Mucosa of rectum (tissue), 2 donors: ENCODE measurements at regions not wholly inside any gene's neighbourhood (a gene's known extent, or its start where the extent isn't known, plus 50 kb on each side); places are given as distances from the start of the nearest gene placed in this dataset.

Source experiments
- H3K27ac ChIP-seq, 2 donors: one replicate each; pipeline ENCODE4 v1.7.0; 2013; ENCODE audit warnings: inconsistent platforms in 2 of 2, low read depth in 2 of 2, low read length in 2 of 2
- H3K27me3 ChIP-seq, 2 donors: one replicate each; pipeline ENCODE4 v1.7.0; 2013; ENCODE audit warnings: low read length in 2 of 2; ENCODE audit not compliant: control insufficient read depth in 2 of 2, insufficient read depth in 2 of 2
- H3K36me3 ChIP-seq, 2 donors: one replicate each; pipeline ENCODE4 v1.7.0; 2013; ENCODE audit warnings: low read length in 2 of 2; ENCODE audit not compliant: control insufficient read depth in 2 of 2, insufficient read depth in 2 of 2
- H3K4me1 ChIP-seq, 2 donors: one replicate each; pipeline ENCODE4 v1.7.0; 2013; ENCODE audit warnings: low read length in 2 of 2, mild to moderate bottlenecking in 1 of 2; ENCODE audit not compliant: control insufficient read depth in 2 of 2, insufficient read depth in 2 of 2
- H3K4me3 ChIP-seq, 2 donors: one replicate each; pipeline ENCODE4 v1.7.0; 2013; ENCODE audit warnings: low read length in 2 of 2
- H3K9ac ChIP-seq, 2 donors: one replicate each; pipeline ENCODE4 v1.7.0; 2013; ENCODE audit warnings: low read length in 2 of 2, low read depth in 1 of 2, mild to moderate bottlenecking in 1 of 2
- H3K9me3 ChIP-seq, 2 donors: one replicate each; pipeline ENCODE4 v1.7.0; 2013; ENCODE audit warnings: low read length in 2 of 2; ENCODE audit not compliant: control insufficient read depth in 2 of 2
- donor health status: healthy.
- donor health status: Normal muscosa, but diverticular disease.

- H3K9ac ChIP-seq = no peak overlapping the region
- H3K4me3 ChIP-seq = no peak overlapping the region
- H3K4me1 ChIP-seq = no peaks in the 10 kb centered on the region
- H3K9me3 ChIP-seq = no peaks in the 10 kb centered on the region
- H3K27me3 ChIP-seq = no peaks in the 10 kb centered on the region
- H3K36me3 ChIP-seq = no peaks in the 10 kb centered on the region
- no peak overlapping the region for H3K27ac ChIP-seq
Observed at GRCh38 chr9:32265037-32265436, 119.4 kb upstream of the ACO1 start.

GRCh38 chr9:32278991-32279390 lies 105.5 kb upstream of the ACO1 start:
- H3K9ac ChIP-seq = no peak overlapping the region
- no peaks in the 10 kb centered on the region for H3K9me3 ChIP-seq
- H3K4me1 ChIP-seq = no peaks in the 10 kb centered on the region
- H3K27me3 ChIP-seq = no peaks in the 10 kb centered on the region
- no peak overlapping the region for H3K27ac ChIP-seq
- H3K36me3 ChIP-seq = no peaks in the 10 kb centered on the region
- H3K4me3 ChIP-seq = no peak overlapping the region

- Histone ChIP-seq H3K4me1 (no peaks in the 10 kb centered on the region), H3K9ac (no peak overlapping the region), H3K9me3 (no peaks in the 10 kb centered on the region), H3K36me3 (no peaks in the 10 kb centered on the region), H3K27me3 (no peaks in the 10 kb centered on the region), H3K4me3 (no peak overlapping the region), H3K27ac (no peak overlapping the region)
Observed at GRCh38 chr9:32289756-32290155, 94.7 kb upstream of the ACO1 start.

- Histone ChIP-seq H3K4me3 (no peak overlapping the region), H3K9ac (no peak overlapping the region), H3K36me3 (no peaks in the 10 kb centered on the region), H3K27me3 (no peaks in the 10 kb centered on the region), H3K9me3 (no peaks in the 10 kb centered on the region), H3K27ac (no peak overlapping the region), H3K4me1 (no peaks in the 10 kb centered on the region)
Observed at GRCh38 chr9:32291370-32291769, 93.1 kb upstream of the ACO1 start.

GRCh38 chr9:32292611-32293010 lies 91.8 kb upstream of the ACO1 start:
- no peak overlapping the region for H3K27ac ChIP-seq
- H3K36me3 ChIP-seq = no peaks in the 10 kb centered on the region
- H3K9ac ChIP-seq = no peak overlapping the region
- H3K4me3 ChIP-seq = no peak overlapping the region
- H3K27me3 ChIP-seq = no peaks in the 10 kb centered on the region
- H3K4me1 ChIP-seq = no peaks in the 10 kb centered on the region
- no peaks in the 10 kb centered on the region for H3K9me3 ChIP-seq

- no peaks in the 10 kb centered on the region for H3K9me3 ChIP-seq
- no peaks in the 10 kb centered on the region for H3K4me1 ChIP-seq
- no peak overlapping the region for H3K27ac ChIP-seq
- H3K27me3 ChIP-seq = no peaks in the 10 kb centered on the region
- no peaks in the 10 kb centered on the region for H3K36me3 ChIP-seq
- no peak overlapping the region for H3K4me3 ChIP-seq
- H3K9ac ChIP-seq = no peak overlapping the region
Observed at GRCh38 chr9:32293091-32293490, 91.4 kb upstream of the ACO1 start.

GRCh38 chr9:32294106-32294505 lies 90.3 kb upstream of the ACO1 start:
- no peaks in the 10 kb centered on the region for H3K4me1 ChIP-seq
- H3K27ac ChIP-seq = no peak overlapping the region
- H3K27me3 ChIP-seq = no peaks in the 10 kb centered on the region
- no peaks in the 10 kb centered on the region for H3K36me3 ChIP-seq
- no peaks in the 10 kb centered on the region for H3K9me3 ChIP-seq
- no peak overlapping the region for H3K9ac ChIP-seq
- H3K4me3 ChIP-seq = no peak overlapping the region

GRCh38 chr9:32300373-32300772 lies 84.1 kb upstream of the ACO1 start:
- no peak overlapping the region for H3K27ac ChIP-seq
- no peak overlapping the region for H3K9ac ChIP-seq
- no peak overlapping the region for H3K4me3 ChIP-seq
- no peaks in the 10 kb centered on the region for H3K9me3 ChIP-seq
- no peaks in the 10 kb centered on the region for H3K4me1 ChIP-seq
- H3K36me3 ChIP-seq = no peaks in the 10 kb centered on the region
- no peaks in the 10 kb centered on the region for H3K27me3 ChIP-seq

GRCh38 chr9:32304495-32304894 lies 79.9 kb upstream of the ACO1 start:
- Histone ChIP-seq H3K36me3 (no peaks in the 10 kb centered on the region), H3K9me3 (no peaks in the 10 kb centered on the region), H3K4me3 (no peak overlapping the region), H3K4me1 (no peaks in the 10 kb centered on the region), H3K9ac (no peak overlapping the region), H3K27ac (no peak overlapping the region), H3K27me3 (no peaks in the 10 kb centered on the region)

GRCh38 chr9:32306006-32306405 lies 78.4 kb upstream of the ACO1 start:
- no peaks in the 10 kb centered on the region for H3K27me3 ChIP-seq
- H3K27ac ChIP-seq = no peak overlapping the region
- no peaks in the 10 kb centered on the region for H3K4me1 ChIP-seq
- no peaks in the 10 kb centered on the region for H3K36me3 ChIP-seq
- no peak overlapping the region for H3K4me3 ChIP-seq
- H3K9ac ChIP-seq = no peak overlapping the region
- no peaks in the 10 kb centered on the region for H3K9me3 ChIP-seq

GRCh38 chr9:32319312-32319929 lies 65.0 kb upstream of the ACO1 start:
- Histone ChIP-seq H3K9ac (no peak overlapping the region), H3K36me3 (no peaks in the 10 kb centered on the region), H3K9me3 (no peaks in the 10 kb centered on the region), H3K4me1 (no peaks in the 10 kb centered on the region), H3K27ac (no peak overlapping the region), H3K27me3 (no peaks in the 10 kb centered on the region), H3K4me3 (no peak overlapping the region)
